SK-N-SH treated with all-trans-retinoic acid at 6 μM for 48 hours (cell line): ENCODE measurements at regions not wholly inside any gene's neighbourhood (a gene's known extent, or its start where the extent isn't known, plus 50 kb on each side); places are given as distances from the start of the nearest gene placed in this dataset.

Source experiments
- ATAC-seq: fragments of 200-7000 bp; cut with Tn5 transposase; 3 replicates; pipeline ENCODE4 v1.9.1; 2020; ENCODE audit warnings: mild to moderate bottlenecking, moderate library complexity
- ARNTL ChIP-seq: fragments of 450-650 bp; formaldehyde crosslinking; IDR thresholded peaks from 2 replicates; pipeline ENCODE4 v1.5.0; 2020; ENCODE audit warnings: low read depth, mild to moderate bottlenecking, moderate library complexity, borderline replicate concordance
- BACH2 ChIP-seq: fragments of 250-450 bp; sonication (Bioruptor Pico); IDR thresholded peaks from 2 replicates; pipeline ENCODE4 v1.9.0; 2021; ENCODE audit warnings: mild to moderate bottlenecking, borderline replicate concordance
- CSDC2 ChIP-seq: fragments of 250-450 bp; sonication (Bioruptor Pico); IDR thresholded peaks from 2 replicates; pipeline ENCODE4 v1.5.0; 2020; ENCODE audit warnings: mild to moderate bottlenecking, moderate library complexity
- ESRRG ChIP-seq: fragments of 250-450 bp; sonication (Bioruptor Pico); IDR thresholded peaks from 2 replicates; pipeline ENCODE4 v1.6.1; 2021; ENCODE audit warnings: mild to moderate bottlenecking
- GLIS3 ChIP-seq: fragments of 250-450 bp; sonication (Bioruptor Pico); IDR thresholded peaks from 2 replicates; pipeline ENCODE4 v1.5.0; 2020; ENCODE audit warnings: mild to moderate bottlenecking, moderate library complexity
- ISL1 ChIP-seq: fragments of 250-450 bp; sonication (Bioruptor Pico); IDR thresholded peaks from 2 replicates; pipeline ENCODE4 v2.1.2; 2022; ENCODE audit warnings: mild to moderate bottlenecking, moderate library complexity
- OSR1 ChIP-seq: fragments of 250-450 bp; sonication (Bioruptor Pico); IDR thresholded peaks from 2 replicates; pipeline ENCODE4 v1.8.0; 2022; ENCODE audit warnings: moderate library complexity, mild to moderate bottlenecking, inconsistent platforms
- PPARA ChIP-seq: fragments of 250-450 bp; sonication (Bioruptor Pico); IDR thresholded peaks from 2 replicates; pipeline ENCODE4 v1.5.0; 2020; ENCODE audit warnings: mild to moderate bottlenecking, borderline replicate concordance
- SNAI2 ChIP-seq: fragments of 250-450 bp; sonication (Bioruptor Pico); IDR thresholded peaks from 2 replicates; pipeline ENCODE4 v1.5.0; 2020; ENCODE audit warnings: mild to moderate bottlenecking, moderate library complexity
- TCF4 ChIP-seq: fragments of 250-450 bp; sonication (Bioruptor Pico); IDR thresholded peaks from 2 replicates; pipeline ENCODE4 v1.8.0; 2021; ENCODE audit warnings: mild to moderate bottlenecking, moderate library complexity, borderline replicate concordance
- TOX ChIP-seq: fragments of 250-450 bp; sonication (Bioruptor Pico); IDR thresholded peaks from 2 replicates; pipeline ENCODE4 v1.8.0; 2021; ENCODE audit warnings: mild to moderate bottlenecking, moderate library complexity, borderline replicate concordance
- ZC3H10 ChIP-seq: fragments of 250-450 bp; sonication (Bioruptor Pico); IDR thresholded peaks from 2 replicates; pipeline ENCODE4 v1.5.1; 2021; ENCODE audit warnings: mild to moderate bottlenecking, moderate library complexity
- ZFP3 ChIP-seq: fragments of 250-450 bp; sonication (Bioruptor Pico); IDR thresholded peaks from 2 replicates; pipeline ENCODE4 v1.5.0; 2020; ENCODE audit warnings: mild to moderate bottlenecking, moderate library complexity
- ZFP30 ChIP-seq: fragments of 450-650 bp; formaldehyde crosslinking; IDR thresholded peaks from 2 replicates; pipeline ENCODE4 v1.5.0; 2022; ENCODE audit warnings: mild to moderate bottlenecking, moderate library complexity
- ZNF70 ChIP-seq: fragments of 450-650 bp; formaldehyde crosslinking; IDR thresholded peaks from 2 replicates; pipeline ENCODE4 v1.5.0; 2020; ENCODE audit warnings: mild to moderate bottlenecking, moderate library complexity
- ZNF8 ChIP-seq: fragments of 450-650 bp; formaldehyde crosslinking; IDR thresholded peaks from 2 replicates; pipeline ENCODE4 v1.5.0; 2020; ENCODE audit warnings: mild to moderate bottlenecking, moderate library complexity
- TF ChIP-seq, protein P1 (sequence below): fragments of 250-450 bp; sonication (Bioruptor Pico); IDR thresholded peaks from 2 replicates; pipeline ENCODE4 v1.8.0; 2020; ENCODE audit warnings: mild to moderate bottlenecking, moderate library complexity, borderline replicate concordance
- TF ChIP-seq, protein P2 (sequence below): fragments of 250-450 bp; sonication (Bioruptor Pico); IDR thresholded peaks from 2 replicates; pipeline ENCODE4 v1.5.1; 2021; ENCODE audit warnings: mild to moderate bottlenecking, moderate library complexity
- TF ChIP-seq, protein P3 (sequence below): fragments of 250-450 bp; sonication (Bioruptor Pico); IDR thresholded peaks from 2 replicates; pipeline ENCODE4 v1.5.1; 2020; ENCODE audit warnings: low read depth, mild to moderate bottlenecking, moderate library complexity
- TF ChIP-seq, protein P4 (sequence below): fragments of 250-450 bp; sonication (Bioruptor Pico); IDR thresholded peaks from 2 replicates; pipeline ENCODE4 v1.5.0; 2020; ENCODE audit warnings: mild to moderate bottlenecking, moderate library complexity
- TF ChIP-seq, protein P5 (sequence below): fragments of 250-450 bp; sonication (Bioruptor Pico); IDR thresholded peaks from 2 replicates; pipeline ENCODE4 v1.8.0; 2021; ENCODE audit warnings: low read depth, mild to moderate bottlenecking, moderate library complexity, borderline replicate concordance

DNA sequence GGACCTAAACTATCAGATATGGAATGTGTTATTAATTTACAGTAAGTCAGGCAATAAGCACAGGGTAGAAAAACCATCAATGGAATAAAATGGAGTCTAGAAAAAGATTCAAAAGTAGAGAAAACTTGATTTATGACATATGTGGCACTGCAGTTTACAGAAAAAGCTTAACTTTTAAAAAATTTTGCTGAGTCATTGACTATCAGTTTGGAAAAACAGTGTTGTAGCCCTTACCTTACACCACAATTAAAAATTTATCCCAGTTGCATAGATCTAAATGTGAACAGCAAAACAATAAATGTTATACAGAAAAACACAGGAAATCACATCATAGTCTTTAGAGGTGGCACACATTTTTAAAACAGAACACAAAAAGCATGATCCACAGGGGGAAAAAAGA lies 108.5 kb downstream of the USP22 start:
- no peak for ATAC-seq
- TF ChIP-seq ISL1 (CRISPR knock-in tag) (no peak), PPARA (CRISPR knock-in tag) (no peak), TOX (CRISPR knock-in tag) (no peak), OSR1 (CRISPR knock-in tag) (no peak), ZNF8 (no peak), ZFP3 (no peak)

DNA sequence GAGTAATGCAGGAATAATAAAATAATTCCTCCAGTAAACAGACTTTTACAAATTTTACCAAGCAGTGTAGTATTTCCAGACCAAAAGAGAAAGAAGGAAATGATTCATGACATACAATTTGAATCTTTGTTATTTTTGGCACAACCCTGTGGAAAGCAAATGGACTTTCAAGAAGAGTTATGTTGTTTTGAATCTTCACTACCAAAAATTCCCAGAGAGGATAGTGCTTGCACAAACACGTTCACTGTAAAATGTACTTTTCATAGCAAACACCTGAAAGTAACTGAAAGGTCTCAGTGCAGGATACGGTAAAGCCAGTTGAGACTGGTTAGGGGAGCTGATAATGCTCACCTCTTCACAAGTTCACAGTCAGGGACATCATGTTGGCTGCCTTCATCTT lies 107.1 kb downstream of the USP22 start:
- ATAC-seq: peak; percentile 79
- TF ChIP-seq ISL1 (CRISPR knock-in tag) (peak; percentile 92), ARNTL (CRISPR knock-in tag) (no peak), TOX (CRISPR knock-in tag) (peak; percentile 66; the same call in 1 of the 2 replicates), ZC3H10 (CRISPR knock-in tag) (peak; percentile 79; the same call in 1 of the 2 replicates)
- TF ChIP-seq, all 23 proteins: peak for 3

DNA sequence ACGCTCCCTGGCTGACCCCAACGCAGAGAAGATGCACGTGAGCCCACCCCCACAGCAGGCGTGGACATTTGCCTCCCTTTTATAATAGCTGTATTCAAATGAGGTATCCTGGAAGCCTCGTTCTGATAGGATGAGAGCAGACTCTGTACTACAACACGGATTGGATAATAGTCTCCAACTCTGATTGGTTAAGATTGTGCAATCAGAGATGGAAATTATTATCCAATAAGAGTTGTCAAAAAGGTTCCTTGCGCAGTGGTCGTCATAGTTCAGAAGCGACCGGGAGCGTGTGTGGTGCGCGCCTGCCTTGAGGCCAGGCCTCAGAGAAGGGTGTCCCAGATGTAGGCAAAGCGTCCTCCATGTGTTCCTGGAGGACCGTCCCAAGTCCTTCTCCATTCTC lies 104.6 kb downstream of the USP22 start:
- TF ChIP-seq TOX (CRISPR knock-in tag) (no peak), ZNF70 (CRISPR knock-in tag) (no peak), ARNTL (CRISPR knock-in tag) (no peak), ZNF8 (no peak), TCF4 (CRISPR knock-in tag) (no peak), OSR1 (CRISPR knock-in tag) (no peak), ESRRG (CRISPR knock-in tag) (no peak), CSDC2 (no peak), ZFP30 (CRISPR knock-in tag) (no peak), ZC3H10 (CRISPR knock-in tag) (no peak), ISL1 (CRISPR knock-in tag) (no peak), BACH2 (CRISPR knock-in tag) (no peak), PPARA (CRISPR knock-in tag) (no peak), SNAI2 (no peak), GLIS3 (CRISPR knock-in tag) (no peak), ZFP3 (no peak)
- TF ChIP-seq, protein P1, sequence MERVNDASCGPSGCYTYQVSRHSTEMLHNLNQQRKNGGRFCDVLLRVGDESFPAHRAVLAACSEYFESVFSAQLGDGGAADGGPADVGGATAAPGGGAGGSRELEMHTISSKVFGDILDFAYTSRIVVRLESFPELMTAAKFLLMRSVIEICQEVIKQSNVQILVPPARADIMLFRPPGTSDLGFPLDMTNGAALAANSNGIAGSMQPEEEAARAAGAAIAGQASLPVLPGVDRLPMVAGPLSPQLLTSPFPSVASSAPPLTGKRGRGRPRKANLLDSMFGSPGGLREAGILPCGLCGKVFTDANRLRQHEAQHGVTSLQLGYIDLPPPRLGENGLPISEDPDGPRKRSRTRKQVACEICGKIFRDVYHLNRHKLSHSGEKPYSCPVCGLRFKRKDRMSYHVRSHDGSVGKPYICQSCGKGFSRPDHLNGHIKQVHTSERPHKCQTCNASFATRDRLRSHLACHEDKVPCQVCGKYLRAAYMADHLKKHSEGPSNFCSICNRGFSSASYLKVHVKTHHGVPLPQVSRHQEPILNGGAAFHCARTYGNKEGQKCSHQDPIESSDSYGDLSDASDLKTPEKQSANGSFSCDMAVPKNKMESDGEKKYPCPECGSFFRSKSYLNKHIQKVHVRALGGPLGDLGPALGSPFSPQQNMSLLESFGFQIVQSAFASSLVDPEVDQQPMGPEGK (CRISPR knock-in tag): no peak
- TF ChIP-seq, protein P2, sequence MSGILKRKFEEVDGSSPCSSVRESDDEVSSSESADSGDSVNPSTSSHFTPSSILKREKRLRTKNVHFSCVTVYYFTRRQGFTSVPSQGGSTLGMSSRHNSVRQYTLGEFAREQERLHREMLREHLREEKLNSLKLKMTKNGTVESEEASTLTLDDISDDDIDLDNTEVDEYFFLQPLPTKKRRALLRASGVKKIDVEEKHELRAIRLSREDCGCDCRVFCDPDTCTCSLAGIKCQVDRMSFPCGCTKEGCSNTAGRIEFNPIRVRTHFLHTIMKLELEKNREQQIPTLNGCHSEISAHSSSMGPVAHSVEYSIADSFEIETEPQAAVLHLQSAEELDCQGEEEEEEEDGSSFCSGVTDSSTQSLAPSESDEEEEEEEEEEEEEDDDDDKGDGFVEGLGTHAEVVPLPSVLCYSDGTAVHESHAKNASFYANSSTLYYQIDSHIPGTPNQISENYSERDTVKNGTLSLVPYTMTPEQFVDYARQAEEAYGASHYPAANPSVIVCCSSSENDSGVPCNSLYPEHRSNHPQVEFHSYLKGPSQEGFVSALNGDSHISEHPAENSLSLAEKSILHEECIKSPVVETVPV (CRISPR knock-in tag): no peak
- TF ChIP-seq, protein P3, sequence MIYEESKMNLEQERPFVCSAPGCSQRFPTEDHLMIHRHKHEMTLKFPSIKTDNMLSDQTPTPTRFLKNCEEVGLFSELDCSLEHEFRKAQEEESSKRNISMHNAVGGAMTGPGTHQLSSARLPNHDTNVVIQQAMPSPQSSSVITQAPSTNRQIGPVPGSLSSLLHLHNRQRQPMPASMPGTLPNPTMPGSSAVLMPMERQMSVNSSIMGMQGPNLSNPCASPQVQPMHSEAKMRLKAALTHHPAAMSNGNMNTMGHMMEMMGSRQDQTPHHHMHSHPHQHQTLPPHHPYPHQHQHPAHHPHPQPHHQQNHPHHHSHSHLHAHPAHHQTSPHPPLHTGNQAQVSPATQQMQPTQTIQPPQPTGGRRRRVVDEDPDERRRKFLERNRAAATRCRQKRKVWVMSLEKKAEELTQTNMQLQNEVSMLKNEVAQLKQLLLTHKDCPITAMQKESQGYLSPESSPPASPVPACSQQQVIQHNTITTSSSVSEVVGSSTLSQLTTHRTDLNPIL (CRISPR knock-in tag): no peak
- ATAC-seq: no peak

DNA sequence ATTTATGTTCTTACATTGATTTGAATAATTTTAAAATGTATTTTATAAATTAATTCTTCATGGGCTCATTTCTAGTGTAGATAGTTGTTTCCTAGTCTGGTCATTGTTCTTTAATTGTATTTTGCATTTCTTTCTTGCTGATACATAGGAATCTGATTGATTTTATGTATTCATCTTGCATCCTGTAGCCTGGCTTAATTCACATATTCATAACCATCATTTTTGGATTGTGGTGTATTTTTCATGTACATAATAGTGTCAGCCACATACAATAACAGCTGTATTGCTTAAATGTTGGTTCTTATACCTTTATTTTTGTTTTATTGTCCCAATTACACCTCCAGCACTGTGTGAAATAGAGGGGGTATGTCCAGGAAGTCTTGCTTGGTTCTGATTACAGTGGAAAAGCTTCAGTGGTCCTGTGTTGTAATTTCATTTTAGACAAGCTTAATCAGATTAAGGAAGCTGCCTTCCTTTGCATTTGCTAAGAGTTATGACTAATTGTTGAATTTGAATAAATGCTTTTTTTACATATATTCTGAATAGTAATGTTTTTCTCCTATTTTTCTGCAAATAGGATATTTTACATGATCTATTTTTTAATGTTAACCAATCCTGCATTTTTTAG lies 103.7 kb downstream of the USP22 start:
- ATAC-seq: no peak
- TF ChIP-seq, protein P4, sequence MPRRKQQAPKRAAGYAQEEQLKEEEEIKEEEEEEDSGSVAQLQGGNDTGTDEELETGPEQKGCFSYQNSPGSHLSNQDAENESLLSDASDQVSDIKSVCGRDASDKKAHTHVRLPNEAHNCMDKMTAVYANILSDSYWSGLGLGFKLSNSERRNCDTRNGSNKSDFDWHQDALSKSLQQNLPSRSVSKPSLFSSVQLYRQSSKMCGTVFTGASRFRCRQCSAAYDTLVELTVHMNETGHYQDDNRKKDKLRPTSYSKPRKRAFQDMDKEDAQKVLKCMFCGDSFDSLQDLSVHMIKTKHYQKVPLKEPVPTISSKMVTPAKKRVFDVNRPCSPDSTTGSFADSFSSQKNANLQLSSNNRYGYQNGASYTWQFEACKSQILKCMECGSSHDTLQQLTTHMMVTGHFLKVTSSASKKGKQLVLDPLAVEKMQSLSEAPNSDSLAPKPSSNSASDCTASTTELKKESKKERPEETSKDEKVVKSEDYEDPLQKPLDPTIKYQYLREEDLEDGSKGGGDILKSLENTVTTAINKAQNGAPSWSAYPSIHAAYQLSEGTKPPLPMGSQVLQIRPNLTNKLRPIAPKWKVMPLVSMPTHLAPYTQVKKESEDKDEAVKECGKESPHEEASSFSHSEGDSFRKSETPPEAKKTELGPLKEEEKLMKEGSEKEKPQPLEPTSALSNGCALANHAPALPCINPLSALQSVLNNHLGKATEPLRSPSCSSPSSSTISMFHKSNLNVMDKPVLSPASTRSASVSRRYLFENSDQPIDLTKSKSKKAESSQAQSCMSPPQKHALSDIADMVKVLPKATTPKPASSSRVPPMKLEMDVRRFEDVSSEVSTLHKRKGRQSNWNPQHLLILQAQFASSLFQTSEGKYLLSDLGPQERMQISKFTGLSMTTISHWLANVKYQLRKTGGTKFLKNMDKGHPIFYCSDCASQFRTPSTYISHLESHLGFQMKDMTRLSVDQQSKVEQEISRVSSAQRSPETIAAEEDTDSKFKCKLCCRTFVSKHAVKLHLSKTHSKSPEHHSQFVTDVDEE: no peak
- TF ChIP-seq ZNF8 (no peak), TCF4 (CRISPR knock-in tag) (no peak), ISL1 (CRISPR knock-in tag) (peak; percentile 18; the same call in 1 of the 2 replicates), ARNTL (CRISPR knock-in tag) (no peak)
- TF ChIP-seq, protein P5, sequence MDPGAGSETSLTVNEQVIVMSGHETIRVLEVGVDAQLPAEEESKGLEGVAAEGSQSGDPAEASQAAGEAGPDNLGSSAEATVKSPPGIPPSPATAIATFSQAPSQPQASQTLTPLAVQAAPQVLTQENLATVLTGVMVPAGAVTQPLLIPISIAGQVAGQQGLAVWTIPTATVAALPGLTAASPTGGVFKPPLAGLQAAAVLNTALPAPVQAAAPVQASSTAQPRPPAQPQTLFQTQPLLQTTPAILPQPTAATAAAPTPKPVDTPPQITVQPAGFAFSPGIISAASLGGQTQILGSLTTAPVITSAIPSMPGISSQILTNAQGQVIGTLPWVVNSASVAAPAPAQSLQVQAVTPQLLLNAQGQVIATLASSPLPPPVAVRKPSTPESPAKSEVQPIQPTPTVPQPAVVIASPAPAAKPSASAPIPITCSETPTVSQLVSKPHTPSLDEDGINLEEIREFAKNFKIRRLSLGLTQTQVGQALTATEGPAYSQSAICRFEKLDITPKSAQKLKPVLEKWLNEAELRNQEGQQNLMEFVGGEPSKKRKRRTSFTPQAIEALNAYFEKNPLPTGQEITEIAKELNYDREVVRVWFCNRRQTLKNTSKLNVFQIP (CRISPR knock-in tag): no peak
- TF ChIP-seq, protein P1 (CRISPR knock-in tag): no peak
- TF ChIP-seq, all 23 proteins: peak for 1
